Loucy (cell line): ENCODE measurements at regions not wholly inside any gene's neighbourhood (a gene's known extent, or its start where the extent isn't known, plus 50 kb on each side); places are given as distances from the start of the nearest gene placed in this dataset.

Source experiments
- H2AFZ ChIP-seq: fragments of 200-600 bp; sonication (generic); 2 replicates; pipeline ENCODE4 v1.6.0; 2016; ENCODE audit warnings: antibody characterized with exemption, mild to moderate bottlenecking, low read length, moderate library complexity
- H3F3A ChIP-seq: fragments of 200-600 bp; 2 replicates; pipeline ENCODE4 v1.6.0; 2016; ENCODE audit warnings: antibody characterized with exemption, low read depth, mild to moderate bottlenecking
- H3K27me3 ChIP-seq: fragments of 200-600 bp; sonication (generic); 2 replicates; pipeline ENCODE4 v1.6.1; 2014; ENCODE audit warnings: low read length, mild to moderate bottlenecking; ENCODE audit not compliant: insufficient read depth, poor library complexity, severe bottlenecking
- H3K36me3 ChIP-seq: fragments of 200-600 bp; sonication (generic); 2 replicates; pipeline ENCODE4 v1.6.1; 2016; ENCODE audit warnings: low read length; ENCODE audit not compliant: insufficient read depth
- H3K4me1 ChIP-seq: fragments of 200-600 bp; sonication (generic); 2 replicates; pipeline ENCODE4 v1.5.1; 2014; ENCODE audit warnings: low read length, mild to moderate bottlenecking; ENCODE audit not compliant: insufficient read depth, poor library complexity, severe bottlenecking
- H3K4me2 ChIP-seq: fragments of 200-600 bp; sonication (generic); 2 replicates; pipeline ENCODE4 v1.6.0; 2014; ENCODE audit warnings: antibody characterized with exemption, low read length, low read depth, mild to moderate bottlenecking; ENCODE audit not compliant: poor library complexity, severe bottlenecking
- H3K4me3 ChIP-seq: fragments of 200-600 bp; sonication (generic); 2 replicates; pipeline ENCODE4 v1.5.1; 2014; ENCODE audit warnings: low read length, mild to moderate bottlenecking, mixed read lengths; ENCODE audit not compliant: poor library complexity, severe bottlenecking
- H3K79me2 ChIP-seq: fragments of 200-600 bp; sonication (generic); 2 replicates; pipeline ENCODE4 v1.6.1; 2014; ENCODE audit warnings: low read length; ENCODE audit not compliant: insufficient read depth
- H3K9ac ChIP-seq: fragments of 200-600 bp; sonication (generic); 2 replicates; pipeline ENCODE4 v1.6.0; 2014; ENCODE audit warnings: mild to moderate bottlenecking, low read depth, low read length, moderate library complexity; ENCODE audit not compliant: poor library complexity, severe bottlenecking
- H3K9me2 ChIP-seq: fragments of 200-600 bp; sonication (generic); replicated peaks from 2 replicates; pipeline ENCODE4 v1.6.1; 2016; ENCODE audit warnings: low read depth, low read length, mixed read lengths
- H3K9me3 ChIP-seq: fragments of 200-600 bp; sonication (generic); 2 replicates; pipeline ENCODE4 v1.6.1; 2014; ENCODE audit warnings: mild to moderate bottlenecking, antibody characterized with exemption, low read length, low read depth; ENCODE audit not compliant: insufficient read depth
- H4K20me1 ChIP-seq: fragments of 200-600 bp; sonication (generic); 2 replicates; pipeline ENCODE4 v1.6.0; 2014; ENCODE audit warnings: antibody characterized with exemption, low read length, mild to moderate bottlenecking; ENCODE audit not compliant: insufficient read depth, poor library complexity, severe bottlenecking
- EZH2phosphoT487 ChIP-seq: fragments of 200-600 bp; IDR thresholded peaks from 2 replicates; pipeline ENCODE4 v1.6.1; 2018; ENCODE audit warnings: antibody characterized with exemption, mild to moderate bottlenecking, moderate library complexity, borderline replicate concordance
- TF ChIP-seq, protein P1 (sequence below): fragments of 200-600 bp; sonication (generic); conservative IDR thresholded peaks from 2 replicates; pipeline ENCODE4 v1.5.1; 2014; ENCODE audit warnings: mild to moderate bottlenecking, antibody characterized with exemption, low read length

DNA sequence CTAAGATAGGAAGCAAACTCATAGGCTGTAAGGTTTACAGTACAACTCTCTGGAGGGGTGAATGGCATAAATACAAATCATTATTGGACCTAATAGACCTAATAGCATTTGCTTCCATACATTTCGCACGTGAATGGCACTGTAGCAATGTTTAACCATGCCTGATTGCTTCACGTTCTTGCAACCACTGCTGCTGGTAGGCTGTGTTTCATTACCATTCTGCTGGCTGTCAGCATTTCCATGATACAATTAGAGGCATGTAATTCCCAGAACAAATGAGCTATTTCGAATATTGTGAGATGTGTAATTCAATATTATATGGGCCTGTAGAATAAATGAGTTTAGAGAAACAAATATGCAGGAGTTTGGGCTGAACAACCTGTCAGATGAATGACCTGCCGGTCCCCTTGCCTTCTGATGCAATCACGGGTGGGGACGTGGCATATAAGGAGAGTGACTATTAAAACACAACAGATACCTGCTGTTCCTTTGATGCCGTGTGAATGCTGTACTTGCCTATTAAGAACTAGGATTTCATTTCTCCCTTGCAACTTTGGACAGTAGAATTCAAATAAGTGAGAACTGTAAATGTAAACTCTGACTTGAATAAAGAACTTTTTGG, 393.4 kb downstream of the ACTR3B start:
- no peaks in the 10 kb centered on the region for H3F3A ChIP-seq
- no peaks in the 10 kb centered on the region for H3K79me2 ChIP-seq
- no peaks in the 10 kb centered on the region for H4K20me1 ChIP-seq
- H3K27me3 ChIP-seq = no peaks in the 10 kb centered on the region
- H3K4me3 ChIP-seq = no peak overlapping the region
- no peaks in the 10 kb centered on the region for H3K9me2 ChIP-seq
- no peak overlapping the region for H2AFZ ChIP-seq
- no peaks in the 10 kb centered on the region; the same call in 1 of the 2 replicates for H3K9me3 ChIP-seq
- no peak overlapping the region for H3K4me2 ChIP-seq
- no peak overlapping the region for H3K9ac ChIP-seq
- no peak for TF ChIP-seq EZH2phosphoT487
- TF ChIP-seq, protein P1, sequence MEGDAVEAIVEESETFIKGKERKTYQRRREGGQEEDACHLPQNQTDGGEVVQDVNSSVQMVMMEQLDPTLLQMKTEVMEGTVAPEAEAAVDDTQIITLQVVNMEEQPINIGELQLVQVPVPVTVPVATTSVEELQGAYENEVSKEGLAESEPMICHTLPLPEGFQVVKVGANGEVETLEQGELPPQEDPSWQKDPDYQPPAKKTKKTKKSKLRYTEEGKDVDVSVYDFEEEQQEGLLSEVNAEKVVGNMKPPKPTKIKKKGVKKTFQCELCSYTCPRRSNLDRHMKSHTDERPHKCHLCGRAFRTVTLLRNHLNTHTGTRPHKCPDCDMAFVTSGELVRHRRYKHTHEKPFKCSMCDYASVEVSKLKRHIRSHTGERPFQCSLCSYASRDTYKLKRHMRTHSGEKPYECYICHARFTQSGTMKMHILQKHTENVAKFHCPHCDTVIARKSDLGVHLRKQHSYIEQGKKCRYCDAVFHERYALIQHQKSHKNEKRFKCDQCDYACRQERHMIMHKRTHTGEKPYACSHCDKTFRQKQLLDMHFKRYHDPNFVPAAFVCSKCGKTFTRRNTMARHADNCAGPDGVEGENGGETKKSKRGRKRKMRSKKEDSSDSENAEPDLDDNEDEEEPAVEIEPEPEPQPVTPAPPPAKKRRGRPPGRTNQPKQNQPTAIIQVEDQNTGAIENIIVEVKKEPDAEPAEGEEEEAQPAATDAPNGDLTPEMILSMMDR = no peak
- H3K4me1 ChIP-seq = no peaks in the 10 kb centered on the region
- no peaks in the 10 kb centered on the region for H3K36me3 ChIP-seq

GRCh38 chr7:153158149-153158548, 398.6 kb downstream of the ACTR3B start:
- no peak overlapping the region for H3K9ac ChIP-seq
- H3K36me3 ChIP-seq = no peaks in the 10 kb centered on the region
- H3K9me3 ChIP-seq = no peaks in the 10 kb centered on the region; the same call in 1 of the 2 replicates
- H3K9me2 ChIP-seq = no peaks in the 10 kb centered on the region
- no peak overlapping the region for H3K4me3 ChIP-seq
- H4K20me1 ChIP-seq = no peaks in the 10 kb centered on the region
- no peaks in the 10 kb centered on the region for H3K4me1 ChIP-seq
- no peaks in the 10 kb centered on the region for H3K79me2 ChIP-seq
- H3K4me2 ChIP-seq = no peak overlapping the region
- no peaks in the 10 kb centered on the region for H3F3A ChIP-seq
- no peak overlapping the region for H2AFZ ChIP-seq
- H3K27me3 ChIP-seq = no peaks in the 10 kb centered on the region
- no peak for TF ChIP-seq EZH2phosphoT487
- TF ChIP-seq, protein P1 = no peak

GRCh38 chr7:153170287-153170686, 410.7 kb downstream of the ACTR3B start:
- Histone ChIP-seq H3F3A (no peaks in the 10 kb centered on the region), H3K36me3 (no peaks in the 10 kb centered on the region)
- no peak for TF ChIP-seq EZH2phosphoT487
- TF ChIP-seq, protein P1 = no peak

More at GRCh38 chr7:153170287-153170686, 410.7 kb downstream of the ACTR3B start:
- H3K79me2 ChIP-seq = no peaks in the 10 kb centered on the region
- no peaks in the 10 kb centered on the region for H3K27me3 ChIP-seq
- H2AFZ ChIP-seq = no peak overlapping the region
- no peaks in the 10 kb centered on the region for H4K20me1 ChIP-seq
- H3K9ac ChIP-seq = no peak overlapping the region
- no peaks in the 10 kb centered on the region for H3K4me1 ChIP-seq
- no peak overlapping the region for H3K4me2 ChIP-seq
- H3K9me2 ChIP-seq = no peaks in the 10 kb centered on the region
- peaks cover 7% of the 10 kb centered on the region; the same call in 1 of the 2 replicates for H3K9me3 ChIP-seq
- H3K4me3 ChIP-seq = no peak overlapping the region
